Transverse colon (tissue), 4 donors: ENCODE measurements at regions not wholly inside any gene's neighbourhood (a gene's known extent, or its start where the extent isn't known, plus 50 kb on each side); places are given as distances from the start of the nearest gene placed in this dataset.
"Not testable (repeated sequence)": the region's sequence is repeated elsewhere in the genome, so short reads cannot be mapped to it uniquely, and the experiment has no call there.

Source experiments
- DNase-seq: peaks from one replicate; pipeline ENCODE4 v3.0.0-alpha.2; 2019
- H3K27ac ChIP-seq, 4 donors: fragments of 200-600 bp; sonication (generic); 2 replicates each; pipeline ENCODE4 v1.5.1; 2016 to 2018; ENCODE audit warnings: inconsistent platforms in 4 of 4
- H3K27me3 ChIP-seq: fragments of 200-600 bp; sonication (generic); 2 replicates; pipeline ENCODE4 v1.5.1; 2017; ENCODE audit warnings: inconsistent platforms
- H3K36me3 ChIP-seq, 4 donors: fragments of 200-600 bp; sonication (generic); 2 replicates each; pipeline ENCODE4 v1.5.1; 2017 to 2019; ENCODE audit warnings: inconsistent platforms in 4 of 4
- H3K4me1 ChIP-seq, 4 donors: fragments of 200-600 bp; sonication (generic); 2 replicates each; pipeline ENCODE4 v1.5.1; 2017 to 2020; ENCODE audit warnings: inconsistent platforms in 4 of 4
- H3K4me3 ChIP-seq, 4 donors: fragments of 200-600 bp; sonication (generic); 1 replicate in 1 of 4; 2 replicates in 3 of 4; pipeline versions ENCODE4 v1.5.1 to v1.6.1; 2017 to 2019; ENCODE audit warnings: inconsistent platforms in 4 of 4
- H3K9me3 ChIP-seq, 2 donors: fragments of 200-600 bp; sonication (generic); 2 replicates each; pipeline ENCODE4 v1.5.1; 2017 to 2019; ENCODE audit warnings: inconsistent platforms in 2 of 2
- EP300 ChIP-seq: sonication (generic); formaldehyde crosslinking; IDR thresholded peaks from one replicate; pipeline ENCODE4 v1.6.1; 2017; ENCODE audit warnings: antibody characterized with exemption, low read depth
- POLR2A ChIP-seq: fragments of 450-650 bp; IDR thresholded peaks from one replicate; pipeline ENCODE4 v1.6.1; 2016; ENCODE audit warnings: antibody characterized with exemption, mild to moderate bottlenecking, moderate library complexity
- POLR2AphosphoS5 ChIP-seq, 3 donors: sonication (generic); formaldehyde crosslinking; IDR thresholded peaks; one replicate each; pipeline ENCODE4 v1.6.1; 2016; ENCODE audit warnings: antibody characterized with exemption in 3 of 3
- whole genome bisulfite sequencing, 2 donors: methylation state at CpG; one replicate each; pipeline ENCODE4 v1.1.5; 2018; ENCODE audit warnings: low coverage in 1 of 2; 5-methylcytosine and 5-hydroxymethylcytosine counted together
- in situ Hi-C, 4 donors: fragments of 200-750 bp; cut with MboI; loops; one replicate each; pipeline versions ENCODE4 v1.15.0 to v1.15.1; 2017; ENCODE audit warnings: low sequenced_read_pairs in 3 of 4, low pct_ligation_motif_present in 1 of 4, low pct_unique_long_range_greater_than_20kb in 1 of 4
- intact Hi-C: fragments of 100-400 bp; cut with DNase I; formaldehyde crosslinking; loops from one replicate; pipeline ENCODE4 v1.15.1; 2023; ENCODE audit warnings: low total_unique reads
- TF ChIP-seq, protein P1 (sequence below), 5 experiments: fragments of 200-600 bp in 3 of 5; fragments of 450-650 bp in 2 of 5; sonication (generic) in 3 of 5; IDR thresholded peaks; 1 replicate in 2 of 5; 2 replicates in 3 of 5; pipeline ENCODE4 v1.5.1; 2016 to 2017; ENCODE audit warnings: antibody characterized with exemption in 5 of 5, inconsistent platforms in 3 of 5, mild to moderate bottlenecking in 2 of 5, moderate library complexity in 1 of 5

DNA sequence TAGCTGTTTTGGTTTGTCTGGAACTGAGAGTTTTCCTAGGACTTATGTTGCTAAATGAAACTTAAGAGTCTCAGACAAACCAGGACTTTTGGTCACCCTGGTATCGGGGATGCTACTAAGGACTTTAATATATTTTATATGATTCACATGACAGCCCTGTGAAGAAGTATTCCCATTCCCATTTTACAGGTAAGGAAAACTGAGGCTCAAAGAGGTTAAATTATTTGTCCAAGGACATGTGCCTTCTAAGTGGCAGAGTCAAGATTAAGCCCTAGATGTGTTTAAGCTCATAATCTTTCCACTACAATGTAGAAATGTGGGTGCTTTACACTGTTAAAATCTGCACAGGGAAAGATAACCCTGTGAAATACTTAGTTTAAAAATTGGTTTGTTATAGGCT, 77.7 kb upstream of the ATP5MC3 start:
- in situ Hi-C loops (no loop called here), intact Hi-C loops (loop anchor here (10.0 kb wide), 1 partner anchor 826 kb away; the partner anchor contains the start of gene EVX2)
- no peaks in the 10 kb centered on the region for H3K9me3 ChIP-seq
- no peak for TF ChIP-seq POLR2A
- no peak for TF ChIP-seq EP300
- TF ChIP-seq, protein P1, sequence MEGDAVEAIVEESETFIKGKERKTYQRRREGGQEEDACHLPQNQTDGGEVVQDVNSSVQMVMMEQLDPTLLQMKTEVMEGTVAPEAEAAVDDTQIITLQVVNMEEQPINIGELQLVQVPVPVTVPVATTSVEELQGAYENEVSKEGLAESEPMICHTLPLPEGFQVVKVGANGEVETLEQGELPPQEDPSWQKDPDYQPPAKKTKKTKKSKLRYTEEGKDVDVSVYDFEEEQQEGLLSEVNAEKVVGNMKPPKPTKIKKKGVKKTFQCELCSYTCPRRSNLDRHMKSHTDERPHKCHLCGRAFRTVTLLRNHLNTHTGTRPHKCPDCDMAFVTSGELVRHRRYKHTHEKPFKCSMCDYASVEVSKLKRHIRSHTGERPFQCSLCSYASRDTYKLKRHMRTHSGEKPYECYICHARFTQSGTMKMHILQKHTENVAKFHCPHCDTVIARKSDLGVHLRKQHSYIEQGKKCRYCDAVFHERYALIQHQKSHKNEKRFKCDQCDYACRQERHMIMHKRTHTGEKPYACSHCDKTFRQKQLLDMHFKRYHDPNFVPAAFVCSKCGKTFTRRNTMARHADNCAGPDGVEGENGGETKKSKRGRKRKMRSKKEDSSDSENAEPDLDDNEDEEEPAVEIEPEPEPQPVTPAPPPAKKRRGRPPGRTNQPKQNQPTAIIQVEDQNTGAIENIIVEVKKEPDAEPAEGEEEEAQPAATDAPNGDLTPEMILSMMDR (IDR thresholded peaks at IDR 0.05): no peak
- no peak for TF ChIP-seq POLR2AphosphoS5 (IDR thresholded peaks at IDR 0.05)
- no peak for DNase-seq
- H3K4me1 ChIP-seq: no peaks in the 10 kb centered on the region
- H3K36me3 ChIP-seq: no peaks in the 10 kb centered on the region
- 92 to 95% methylated on average over 1 of the region's 1 CpG for WGBS, 2 donors
- no peak overlapping the region for H3K4me3 ChIP-seq
- H3K27ac ChIP-seq: no peak overlapping the region
- H3K27me3 ChIP-seq: peaks cover 10% of the 10 kb centered on the region

DNA sequence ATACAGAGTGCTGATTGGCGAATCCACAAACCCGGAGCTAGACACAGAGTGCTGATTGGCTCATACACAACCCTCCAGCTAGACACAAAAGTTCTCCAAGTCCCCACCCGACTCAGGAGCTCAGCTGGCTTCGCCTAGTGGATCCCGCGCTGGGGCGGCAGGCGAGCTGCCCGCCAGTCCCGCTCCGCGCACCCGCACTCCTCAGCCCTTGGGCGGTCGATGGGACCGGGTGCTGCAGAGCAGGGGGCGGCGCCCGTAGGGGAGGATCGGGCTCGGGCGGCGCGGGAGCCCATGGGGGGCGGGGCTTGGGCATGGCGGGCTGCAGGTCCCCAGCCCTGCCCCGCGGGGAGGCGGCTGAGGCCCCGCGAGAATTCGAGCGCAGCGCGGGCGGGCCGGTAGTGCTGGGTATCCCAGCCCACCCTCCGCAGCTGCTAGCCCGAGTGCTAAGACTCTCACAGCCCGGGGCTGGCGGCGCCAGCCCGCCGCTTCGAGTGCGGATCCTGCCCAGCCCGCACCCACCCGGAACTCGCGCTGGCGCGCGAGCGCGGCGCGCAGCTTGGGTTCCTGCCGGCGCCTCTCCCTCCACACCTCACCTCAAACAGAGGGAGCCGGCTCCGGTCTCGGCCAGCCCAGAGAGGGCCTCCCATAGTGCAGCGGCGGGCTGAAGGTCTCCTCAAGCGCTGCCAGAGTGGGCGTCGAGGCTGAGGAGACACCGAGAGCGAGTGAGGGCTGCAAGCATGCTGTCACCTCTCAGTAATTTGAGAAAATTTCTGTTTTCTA, 75.5 kb upstream of the ATP5MC3 start:
- Histone ChIP-seq H3K27ac (no peak overlapping the region), H3K36me3 (no peaks in the 10 kb centered on the region), H3K4me3 (no peak overlapping the region), H3K4me1 (no peaks in the 10 kb centered on the region), H3K9me3 (no peaks in the 10 kb centered on the region), H3K27me3 (peaks cover 10% of the 10 kb centered on the region)
- in situ Hi-C loops (no loop called here), intact Hi-C loops (loop anchor here (10.0 kb wide), 1 partner anchor 828 kb away; the partner anchor contains the start of gene EVX2)
- 95% methylated on average over 68 of the region's 69 CpGs; no CpG with 5 or more reads in 1 of the 2 donors for WGBS, 2 donors
- no peak for TF ChIP-seq POLR2A
- TF ChIP-seq, protein P1 (IDR thresholded peaks at IDR 0.05): no peak
- TF ChIP-seq EP300: no peak
- no peak for TF ChIP-seq POLR2AphosphoS5 (IDR thresholded peaks at IDR 0.05)
- DNase-seq: no peak

DNA sequence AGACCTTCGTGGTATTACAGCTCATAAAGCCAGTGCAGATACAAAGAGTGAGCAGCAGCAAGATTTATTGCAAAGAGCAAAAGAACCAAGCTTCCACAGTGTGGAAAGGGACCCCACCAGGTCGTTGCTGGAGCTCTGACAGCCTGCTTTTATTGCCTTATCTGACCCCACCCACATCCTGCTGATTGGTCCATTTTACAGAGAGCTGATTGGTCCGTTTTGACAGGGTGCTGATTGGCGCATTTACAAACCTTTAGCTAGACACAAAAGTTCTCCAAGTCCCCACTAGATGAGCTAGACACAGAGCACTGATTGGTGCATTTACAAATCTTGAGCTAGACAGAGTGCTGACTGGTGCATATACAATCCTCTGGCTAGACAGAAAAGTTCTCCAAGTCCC, 74.9 kb upstream of the ATP5MC3 start:
- H3K9me3 ChIP-seq, H3K27ac ChIP-seq, H3K36me3 ChIP-seq, in situ Hi-C loops, DNase-seq, H3K4me1 ChIP-seq, H3K4me3 ChIP-seq: not testable (repeated sequence)
- intact Hi-C loops: loop anchor here (10.0 kb wide), 1 partner anchor 828 kb away; the partner anchor contains the start of gene EVX2
- 83 to 84% methylated on average over 2 to 4 of the region's 4 CpGs for WGBS, 2 donors
- peaks cover 10% of the 10 kb centered on the region for H3K27me3 ChIP-seq

- in situ Hi-C loops: no loop called here
- TF ChIP-seq EP300 (no peak), POLR2A (no peak), POLR2AphosphoS5 (IDR thresholded peaks at IDR 0.05) (no peak)
- TF ChIP-seq, protein P1 (IDR thresholded peaks at IDR 0.05): no peak
- Histone ChIP-seq H3K36me3 (no peaks in the 10 kb centered on the region), H3K9me3 (no peaks in the 10 kb centered on the region), H3K4me1 (no peaks in the 10 kb centered on the region), H3K27ac (no peak overlapping the region), H3K27me3 (peaks cover 10% of the 10 kb centered on the region), H3K4me3 (no peak overlapping the region)
- intact Hi-C loops: loop anchor here (10.0 kb wide), 1 partner anchor 831 kb away; the partner anchor contains the start of gene EVX2
- DNase-seq: no peak
- 60 to 65% methylated on average over 3 of the region's 3 CpGs for WGBS, 2 donors
These were observed 72.4 kb upstream of the ATP5MC3 start for GRCh38 chr2:175253871-175254270.
